ENCODE measurements at regions not wholly inside any gene's neighbourhood (a gene's known extent, or its start where the extent isn't known, plus 50 kb on each side); places are given as distances from the start of the nearest gene placed in this dataset.

DNA sequence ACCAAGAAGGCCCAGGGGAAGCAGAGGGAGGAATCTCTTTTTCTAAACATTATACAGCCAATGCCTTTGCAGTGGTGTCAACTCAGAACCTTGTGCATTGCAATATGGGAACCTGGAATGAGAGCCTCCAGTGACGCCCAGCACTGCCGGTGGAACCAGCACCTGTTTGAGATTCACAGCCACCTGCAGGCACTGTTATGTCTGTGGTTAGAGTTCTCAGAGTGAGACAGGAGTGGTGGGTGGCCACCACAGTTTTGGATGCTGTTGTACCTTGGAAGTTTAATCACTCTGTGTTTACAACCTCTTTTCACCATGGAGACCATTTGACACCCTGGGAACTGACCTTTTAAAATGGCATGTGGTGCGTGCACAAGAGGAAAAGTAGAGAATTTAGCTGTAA, 185.3 kb upstream of the KCNG1 start:
- DNase-seq (ENCODE audit: low read depth): no peak
- no peak overlapping the region for H3K4me3 ChIP-seq (ENCODE audit: control insufficient read depth, low read depth, low read length)
- TF ChIP-seq, protein P1, sequence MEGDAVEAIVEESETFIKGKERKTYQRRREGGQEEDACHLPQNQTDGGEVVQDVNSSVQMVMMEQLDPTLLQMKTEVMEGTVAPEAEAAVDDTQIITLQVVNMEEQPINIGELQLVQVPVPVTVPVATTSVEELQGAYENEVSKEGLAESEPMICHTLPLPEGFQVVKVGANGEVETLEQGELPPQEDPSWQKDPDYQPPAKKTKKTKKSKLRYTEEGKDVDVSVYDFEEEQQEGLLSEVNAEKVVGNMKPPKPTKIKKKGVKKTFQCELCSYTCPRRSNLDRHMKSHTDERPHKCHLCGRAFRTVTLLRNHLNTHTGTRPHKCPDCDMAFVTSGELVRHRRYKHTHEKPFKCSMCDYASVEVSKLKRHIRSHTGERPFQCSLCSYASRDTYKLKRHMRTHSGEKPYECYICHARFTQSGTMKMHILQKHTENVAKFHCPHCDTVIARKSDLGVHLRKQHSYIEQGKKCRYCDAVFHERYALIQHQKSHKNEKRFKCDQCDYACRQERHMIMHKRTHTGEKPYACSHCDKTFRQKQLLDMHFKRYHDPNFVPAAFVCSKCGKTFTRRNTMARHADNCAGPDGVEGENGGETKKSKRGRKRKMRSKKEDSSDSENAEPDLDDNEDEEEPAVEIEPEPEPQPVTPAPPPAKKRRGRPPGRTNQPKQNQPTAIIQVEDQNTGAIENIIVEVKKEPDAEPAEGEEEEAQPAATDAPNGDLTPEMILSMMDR (conservative IDR thresholded peaks at IDR 0.05; ENCODE audit: control insufficient read depth, insufficient read depth, low read depth, low read length): no peak

DNA sequence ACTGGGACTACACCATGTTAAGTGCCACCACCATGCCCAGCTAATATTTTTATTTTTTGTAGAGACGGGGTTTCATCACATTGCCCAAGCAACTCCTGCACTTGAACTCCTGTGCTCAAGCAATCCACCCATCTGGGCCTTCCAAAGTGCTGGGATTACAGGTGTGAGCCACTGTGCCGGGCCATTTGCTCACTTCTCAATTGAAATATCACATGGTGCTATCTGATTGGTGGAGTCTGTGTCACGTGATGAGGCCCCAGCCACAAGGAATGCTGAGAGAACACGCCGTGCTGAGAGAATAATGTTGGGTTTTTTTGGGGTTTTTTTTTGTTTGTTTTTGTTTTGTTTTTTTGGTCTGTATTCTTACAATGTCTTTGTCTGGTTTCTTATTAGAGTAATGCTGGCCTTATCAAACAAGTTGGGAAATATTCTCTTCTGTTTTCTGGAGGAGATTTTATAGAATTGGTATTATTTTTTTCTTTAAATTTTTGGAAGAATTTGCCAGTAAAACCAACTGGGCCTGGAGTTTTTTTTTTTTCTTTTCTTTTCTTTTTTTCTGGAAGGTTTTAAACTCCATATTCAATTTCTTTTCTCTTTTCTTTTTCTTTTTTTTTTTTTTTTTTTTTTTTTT, 183.2 kb upstream of the KCNG1 start:
- TF ChIP-seq, protein P1 (conservative IDR thresholded peaks at IDR 0.05; ENCODE audit: control insufficient read depth, insufficient read depth, low read depth, low read length): no peak
- no peak for DNase-seq (ENCODE audit: low read depth)
- no peak overlapping the region for H3K4me3 ChIP-seq (ENCODE audit: control insufficient read depth, low read depth, low read length)

DNA sequence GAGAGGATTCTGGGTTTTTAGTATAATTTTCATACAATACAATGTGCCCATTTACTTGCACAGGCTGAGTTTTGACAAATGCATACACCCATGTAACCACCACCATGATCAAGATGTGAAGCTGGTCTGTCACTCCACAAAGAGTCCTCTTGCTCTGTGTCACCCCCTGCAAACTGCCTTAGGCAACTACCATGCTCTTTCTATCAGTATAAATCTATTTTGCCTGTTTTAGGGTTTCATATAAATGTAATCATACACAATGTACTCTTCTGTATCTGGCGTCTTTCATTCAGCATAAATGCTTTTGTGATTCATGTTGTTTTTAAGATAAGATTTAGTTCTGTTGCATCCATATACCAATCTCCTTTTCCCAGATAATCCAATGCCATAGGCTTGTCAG, 181.9 kb upstream of the KCNG1 start:
- TF ChIP-seq, protein P1 (conservative IDR thresholded peaks at IDR 0.05; ENCODE audit: control insufficient read depth, insufficient read depth, low read depth, low read length): no peak
- no peak for DNase-seq (ENCODE audit: low read depth)
- H3K4me3 ChIP-seq (ENCODE audit: control insufficient read depth, low read depth, low read length): no peak overlapping the region

DNA sequence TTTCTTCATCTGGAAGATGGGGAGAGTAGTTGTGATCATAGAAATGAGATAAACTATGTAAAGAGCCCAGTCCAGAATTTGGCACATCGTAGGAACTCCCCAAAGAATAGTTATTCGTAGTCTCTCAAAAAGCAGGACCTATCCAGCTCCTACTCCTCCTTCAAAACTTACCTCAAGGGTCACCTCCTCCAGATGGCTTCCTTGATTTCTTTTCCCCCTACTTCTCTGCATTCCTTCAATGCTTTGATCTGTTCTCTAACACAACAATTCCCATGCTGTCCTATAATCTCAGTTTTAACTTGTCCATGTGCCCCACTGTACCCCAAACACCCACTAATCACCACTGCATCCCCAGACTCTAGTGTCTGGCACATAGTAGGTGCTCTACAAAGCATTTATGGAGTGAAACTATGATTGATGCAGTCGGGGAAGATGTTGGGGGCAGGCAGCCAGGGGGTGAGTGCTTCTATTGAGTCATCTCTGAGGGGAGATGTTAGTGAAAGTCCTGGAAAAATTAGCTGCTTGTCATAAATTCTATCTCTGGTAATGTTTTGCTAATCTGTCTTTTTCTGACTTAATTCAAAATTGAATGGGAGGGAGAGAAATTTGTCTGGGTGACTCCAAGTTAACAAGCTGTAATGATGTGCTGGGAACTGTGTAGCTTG, 181.3 kb upstream of the KCNG1 start:
- no peak overlapping the region for H3K4me3 ChIP-seq (ENCODE audit: control insufficient read depth, low read depth, low read length)
- TF ChIP-seq, protein P1 (conservative IDR thresholded peaks at IDR 0.05; ENCODE audit: control insufficient read depth, insufficient read depth, low read depth, low read length): no peak
- DNase-seq (ENCODE audit: low read depth): no peak

DNA sequence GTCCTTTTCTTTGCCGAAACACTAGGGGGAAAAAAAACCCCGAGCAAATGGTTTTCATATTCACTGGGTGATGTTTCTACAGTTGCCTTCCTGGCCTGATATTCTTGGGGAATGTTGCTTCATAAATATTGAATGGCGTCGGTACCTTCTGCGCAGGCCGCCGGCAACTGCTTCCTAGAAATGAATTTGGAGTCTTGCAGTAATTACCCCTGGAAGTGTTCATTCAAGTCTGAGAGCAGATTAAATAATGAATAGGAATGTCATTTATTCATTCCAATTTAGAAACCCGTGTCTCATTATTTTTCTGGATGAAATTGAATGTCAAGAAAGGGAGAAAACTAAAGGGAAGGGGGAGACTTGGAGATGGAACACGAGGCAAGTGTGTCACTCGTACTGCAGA, 179.4 kb upstream of the KCNG1 start:
- H3K4me3 ChIP-seq (ENCODE audit: control insufficient read depth, low read depth, low read length): no peak overlapping the region
- no peak for DNase-seq (ENCODE audit: low read depth)
- TF ChIP-seq, protein P1 (conservative IDR thresholded peaks at IDR 0.05; ENCODE audit: control insufficient read depth, insufficient read depth, low read depth, low read length): no peak

DNA sequence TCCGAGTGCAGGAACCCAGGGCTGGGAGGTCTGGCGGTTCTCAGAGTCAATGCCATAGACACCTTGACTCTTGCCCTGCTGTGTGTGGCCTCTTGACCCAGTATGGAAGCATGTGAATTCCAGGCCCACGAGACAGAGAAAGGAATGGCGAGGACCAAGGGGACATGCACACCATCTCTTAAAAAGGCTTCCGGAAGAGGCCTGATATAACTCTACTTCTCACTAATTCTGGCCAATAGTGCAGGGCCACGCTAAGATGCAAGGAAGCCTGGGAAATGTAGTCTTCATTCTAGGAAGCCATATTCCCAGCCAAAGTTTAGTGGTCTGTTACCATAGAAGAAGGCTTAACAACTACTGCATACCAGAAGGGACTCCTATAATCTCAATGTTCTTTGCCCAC, 177.0 kb upstream of the KCNG1 start:
- no peak overlapping the region for H3K4me3 ChIP-seq (ENCODE audit: control insufficient read depth, low read depth, low read length)
- no peak for DNase-seq (ENCODE audit: low read depth)
- TF ChIP-seq, protein P1 (conservative IDR thresholded peaks at IDR 0.05; ENCODE audit: control insufficient read depth, insufficient read depth, low read depth, low read length): no peak
